Activated CD4-positive, alpha-beta T cell treated with anti-CD3 and anti-CD28 coated beads, Interleukin-2, amount 10 ng/mL, durations not matched to agents 7 days and 5 days (primary cell): ENCODE measurements at regions not wholly inside any gene's neighbourhood (a gene's known extent, or its start where the extent isn't known, plus 50 kb on each side); places are given as distances from the start of the nearest gene placed in this dataset.

Source experiments
- CTCF ChIA-PET: fragments of 350-600 bp; sonication (Branson Sonifier 250); formaldehyde crosslinking; loops from one replicate; lab custom pipeline; 2021; ENCODE audit warnings: antibody characterized with exemption; lab: Charles Lee
- POLR2A ChIA-PET: fragments of 350-600 bp; sonication (Branson Sonifier 250); formaldehyde crosslinking; loops from one replicate; lab custom pipeline; 2021; ENCODE audit warnings: antibody characterized with exemption; lab: Charles Lee
- DNase-seq: peaks from one replicate; pipeline ENCODE4 v3.0.0-alpha.2; 2020
- H3K27ac Mint-ChIP-seq: one replicate; pipeline ENCODE4 v1.8.0; 2021; ENCODE audit warnings: mild to moderate bottlenecking, moderate library complexity, mixed read lengths
- H3K27me3 Mint-ChIP-seq: one replicate; pipeline ENCODE4 v1.8.0; 2021; ENCODE audit warnings: mixed read lengths
- H3K36me3 Mint-ChIP-seq: one replicate; pipeline ENCODE4 v1.8.0; 2021; ENCODE audit warnings: low read depth, mixed read lengths
- H3K4me1 Mint-ChIP-seq: one replicate; pipeline ENCODE4 v1.8.0; 2021; ENCODE audit warnings: mixed read lengths
- H3K4me3 Mint-ChIP-seq: one replicate; pipeline ENCODE4 v1.8.0; 2021; ENCODE audit warnings: mild to moderate bottlenecking, moderate library complexity, mixed read lengths
- H3K9me3 Mint-ChIP-seq: one replicate; pipeline ENCODE4 v1.8.0; 2021; ENCODE audit warnings: mixed read lengths

- no peaks in the 10 kb centered on the region for H3K27me3 Mint-ChIP-seq
Measured at GRCh38 chr11:110909336-110909735, 197.1 kb upstream of the ARHGAP20 start.

GRCh38 chr11:110908401-110909105 is 196.3 kb upstream of the ARHGAP20 start:
- POLR2A ChIA-PET: no interaction called here
- Mint-ChIP-seq H3K9me3 (peaks cover 12% of the 10 kb centered on the region), H3K4me3 (no peak overlapping the region), H3K4me1 (peaks cover 20% of the 10 kb centered on the region), H3K27ac (peak overlapping the region; percentile 80), H3K27me3 (no peaks in the 10 kb centered on the region), H3K36me3 (peaks cover 12% of the 10 kb centered on the region)
- CTCF ChIA-PET: no interaction called here
- peak; percentile 17 for DNase-seq

More at GRCh38 chr11:110909336-110909735, 197.1 kb upstream of the ARHGAP20 start:
- H3K4me3 Mint-ChIP-seq: no peak overlapping the region
- ChIA-PET POLR2A (no interaction called here), CTCF (no interaction called here)
- H3K27ac Mint-ChIP-seq: no peak overlapping the region
- H3K4me1 Mint-ChIP-seq: peaks cover 20% of the 10 kb centered on the region
- no peak for DNase-seq
- H3K36me3 Mint-ChIP-seq: peaks cover 12% of the 10 kb centered on the region
- peaks cover 12% of the 10 kb centered on the region for H3K9me3 Mint-ChIP-seq

- H3K36me3 Mint-ChIP-seq: peaks cover 12% of the 10 kb centered on the region
- peak; percentile 62 for DNase-seq
- peaks cover 12% of the 10 kb centered on the region for H3K9me3 Mint-ChIP-seq
- H3K4me1 Mint-ChIP-seq: peaks cover 20% of the 10 kb centered on the region
- H3K27me3 Mint-ChIP-seq: no peaks in the 10 kb centered on the region
- H3K4me3 Mint-ChIP-seq: no peak overlapping the region
- POLR2A ChIA-PET: no interaction called here
- peak overlapping the region; percentile 80 for H3K27ac Mint-ChIP-seq
- CTCF ChIA-PET: no interaction called here
Measured at GRCh38 chr11:110907629-110908028, 195.4 kb upstream of the ARHGAP20 start.

- Mint-ChIP-seq H3K9me3 (peaks cover 12% of the 10 kb centered on the region), H3K27ac (no peak overlapping the region), H3K4me3 (no peak overlapping the region), H3K4me1 (peaks cover 18% of the 10 kb centered on the region), H3K27me3 (no peaks in the 10 kb centered on the region), H3K36me3 (peaks cover 12% of the 10 kb centered on the region)
- no peak for DNase-seq
- ChIA-PET POLR2A (no interaction called here), CTCF (interaction anchor here (1.5 kb wide), 1 partner anchor 11 kb away, joined by 4 read pairs; no protein-coding TSS in a partner anchor)
Measured at GRCh38 chr11:110903830-110904229, 191.6 kb upstream of the ARHGAP20 start.

- Mint-ChIP-seq H3K36me3 (peaks cover 12% of the 10 kb centered on the region), H3K4me1 (peaks cover 13% of the 10 kb centered on the region), H3K27me3 (no peaks in the 10 kb centered on the region), H3K4me3 (no peak overlapping the region), H3K9me3 (peaks cover 12% of the 10 kb centered on the region), H3K27ac (no peak overlapping the region)
- ChIA-PET POLR2A (no interaction called here), CTCF (no interaction called here)
- no peak for DNase-seq
Measured at GRCh38 chr11:110903378-110903777, 191.1 kb upstream of the ARHGAP20 start.

GRCh38 chr11:110901441-110901840 is 189.2 kb upstream of the ARHGAP20 start:
- Mint-ChIP-seq H3K27ac (no peak overlapping the region), H3K4me3 (no peak overlapping the region), H3K36me3 (peaks cover 4% of the 10 kb centered on the region), H3K9me3 (peaks cover 6% of the 10 kb centered on the region), H3K27me3 (no peaks in the 10 kb centered on the region), H3K4me1 (no peaks in the 10 kb centered on the region)
- ChIA-PET POLR2A (no interaction called here), CTCF (interaction anchor here (0.7 to 1.4 kb wide), 2 partner anchors 10 to 12 kb away, joined by 4 read pairs; no protein-coding TSS in a partner anchor)
- DNase-seq: no peak

GRCh38 chr11:110900426-110900825 is 188.2 kb upstream of the ARHGAP20 start:
- ChIA-PET POLR2A (no interaction called here), CTCF (interaction anchor here (1.4 kb wide), 1 partner anchor 9 kb away, joined by 4 read pairs; no protein-coding TSS in a partner anchor)
- no peaks in the 10 kb centered on the region for H3K9me3 Mint-ChIP-seq
- no peaks in the 10 kb centered on the region for H3K4me1 Mint-ChIP-seq
- no peak for DNase-seq
- H3K27me3 Mint-ChIP-seq: no peaks in the 10 kb centered on the region
- no peak overlapping the region for H3K27ac Mint-ChIP-seq
- no peak overlapping the region for H3K4me3 Mint-ChIP-seq
- no peaks in the 10 kb centered on the region for H3K36me3 Mint-ChIP-seq

- ChIA-PET POLR2A (no interaction called here), CTCF (no interaction called here)
- DNase-seq: no peak
- Mint-ChIP-seq H3K27ac (no peak overlapping the region), H3K9me3 (no peaks in the 10 kb centered on the region), H3K4me1 (no peaks in the 10 kb centered on the region), H3K36me3 (no peaks in the 10 kb centered on the region), H3K4me3 (no peak overlapping the region), H3K27me3 (no peaks in the 10 kb centered on the region)
Measured at GRCh38 chr11:110897035-110897434, 184.8 kb upstream of the ARHGAP20 start.

GRCh38 chr11:110896358-110896757 is 184.1 kb upstream of the ARHGAP20 start:
- H3K27ac Mint-ChIP-seq: no peak overlapping the region
- no peaks in the 10 kb centered on the region for H3K27me3 Mint-ChIP-seq
- POLR2A ChIA-PET: no interaction called here
- H3K4me3 Mint-ChIP-seq: no peak overlapping the region
- CTCF ChIA-PET: no interaction called here
- H3K4me1 Mint-ChIP-seq: no peaks in the 10 kb centered on the region
- no peaks in the 10 kb centered on the region for H3K36me3 Mint-ChIP-seq
- no peak for DNase-seq
- no peaks in the 10 kb centered on the region for H3K9me3 Mint-ChIP-seq

- ChIA-PET POLR2A (no interaction called here), CTCF (no interaction called here)
- Mint-ChIP-seq H3K36me3 (no peaks in the 10 kb centered on the region), H3K4me3 (no peak overlapping the region), H3K27me3 (no peaks in the 10 kb centered on the region), H3K4me1 (no peaks in the 10 kb centered on the region), H3K27ac (no peak overlapping the region), H3K9me3 (no peaks in the 10 kb centered on the region)
- DNase-seq: no peak
Measured at GRCh38 chr11:110894224-110894623, 182.0 kb upstream of the ARHGAP20 start.

GRCh38 chr11:110892741-110893285 is 180.6 kb upstream of the ARHGAP20 start:
- POLR2A ChIA-PET: no interaction called here
- no peak for DNase-seq
- no peaks in the 10 kb centered on the region for H3K4me1 Mint-ChIP-seq
- CTCF ChIA-PET: no interaction called here
- no peaks in the 10 kb centered on the region for H3K36me3 Mint-ChIP-seq
- no peaks in the 10 kb centered on the region for H3K9me3 Mint-ChIP-seq
- H3K27ac Mint-ChIP-seq: no peak overlapping the region
- no peak overlapping the region for H3K4me3 Mint-ChIP-seq
- no peaks in the 10 kb centered on the region for H3K27me3 Mint-ChIP-seq

- ChIA-PET CTCF (interaction anchor here (1.4 kb wide), 1 partner anchor 10 kb away, joined by 4 read pairs; no protein-coding TSS in a partner anchor), POLR2A (no interaction called here)
- no peak overlapping the region for H3K27ac Mint-ChIP-seq
- no peak for DNase-seq
- H3K4me1 Mint-ChIP-seq: no peaks in the 10 kb centered on the region
- no peak overlapping the region for H3K4me3 Mint-ChIP-seq
- no peaks in the 10 kb centered on the region for H3K36me3 Mint-ChIP-seq
- H3K9me3 Mint-ChIP-seq: no peaks in the 10 kb centered on the region
- no peaks in the 10 kb centered on the region for H3K27me3 Mint-ChIP-seq
Measured at GRCh38 chr11:110891411-110891810, 179.2 kb upstream of the ARHGAP20 start.

- Mint-ChIP-seq H3K27ac (no peak overlapping the region), H3K4me3 (no peak overlapping the region), H3K27me3 (no peaks in the 10 kb centered on the region), H3K4me1 (no peaks in the 10 kb centered on the region), H3K9me3 (no peaks in the 10 kb centered on the region), H3K36me3 (no peaks in the 10 kb centered on the region)
- CTCF ChIA-PET: interaction anchor here (1.4 kb wide), 1 partner anchor 10 kb away, joined by 4 read pairs; no protein-coding TSS in a partner anchor
- POLR2A ChIA-PET: no interaction called here
- DNase-seq: no peak
Measured at GRCh38 chr11:110890995-110891394, 178.8 kb upstream of the ARHGAP20 start.
